DND-41 (cell line): ENCODE measurements at regions not wholly inside any gene's neighbourhood (a gene's known extent, or its start where the extent isn't known, plus 50 kb on each side); places are given as distances from the start of the nearest gene placed in this dataset.

ENCODE experiments used
- EZH2 ChIP-seq: IDR thresholded peaks from 3 replicates; pipeline ENCODE4 v1.6.1; 2012; ENCODE audit warnings: borderline replicate concordance, low read depth, mild to moderate bottlenecking, moderate library complexity, low read length, inconsistent platforms; ENCODE audit not compliant: severe bottlenecking
- TF ChIP-seq, protein P1 (sequence below): IDR thresholded peaks from 2 replicates; pipeline ENCODE4 v1.5.1; 2012; ENCODE audit warnings: borderline replicate concordance, low read length, moderate library complexity, mild to moderate bottlenecking; ENCODE audit not compliant: poor library complexity, severe bottlenecking; ENCODE audit errors: extremely low read depth

DNA sequence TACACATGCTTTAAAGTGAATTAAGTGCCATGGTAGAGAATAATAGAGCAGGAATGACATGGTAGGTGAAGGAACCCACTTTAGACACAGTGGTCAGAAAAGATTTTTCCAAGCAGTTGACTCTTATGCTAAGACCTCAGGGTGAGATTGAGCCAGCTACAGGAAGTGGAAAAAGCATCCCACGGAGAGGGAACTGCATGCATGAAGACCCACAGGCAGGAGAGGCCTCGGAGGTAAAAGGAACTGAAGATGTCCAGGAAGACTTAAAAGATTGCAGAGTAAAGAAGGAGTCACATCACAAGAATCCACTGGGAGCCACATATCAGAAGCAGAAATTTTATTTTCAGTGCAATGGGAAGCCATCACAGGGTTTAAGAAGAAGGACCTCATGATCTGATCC lies 499.2 kb upstream of the FAM98A start:
- no peak for TF ChIP-seq EZH2
- TF ChIP-seq, protein P1, sequence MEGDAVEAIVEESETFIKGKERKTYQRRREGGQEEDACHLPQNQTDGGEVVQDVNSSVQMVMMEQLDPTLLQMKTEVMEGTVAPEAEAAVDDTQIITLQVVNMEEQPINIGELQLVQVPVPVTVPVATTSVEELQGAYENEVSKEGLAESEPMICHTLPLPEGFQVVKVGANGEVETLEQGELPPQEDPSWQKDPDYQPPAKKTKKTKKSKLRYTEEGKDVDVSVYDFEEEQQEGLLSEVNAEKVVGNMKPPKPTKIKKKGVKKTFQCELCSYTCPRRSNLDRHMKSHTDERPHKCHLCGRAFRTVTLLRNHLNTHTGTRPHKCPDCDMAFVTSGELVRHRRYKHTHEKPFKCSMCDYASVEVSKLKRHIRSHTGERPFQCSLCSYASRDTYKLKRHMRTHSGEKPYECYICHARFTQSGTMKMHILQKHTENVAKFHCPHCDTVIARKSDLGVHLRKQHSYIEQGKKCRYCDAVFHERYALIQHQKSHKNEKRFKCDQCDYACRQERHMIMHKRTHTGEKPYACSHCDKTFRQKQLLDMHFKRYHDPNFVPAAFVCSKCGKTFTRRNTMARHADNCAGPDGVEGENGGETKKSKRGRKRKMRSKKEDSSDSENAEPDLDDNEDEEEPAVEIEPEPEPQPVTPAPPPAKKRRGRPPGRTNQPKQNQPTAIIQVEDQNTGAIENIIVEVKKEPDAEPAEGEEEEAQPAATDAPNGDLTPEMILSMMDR, result no peak
